Loucy (cell line): ENCODE measurements at regions not wholly inside any gene's neighbourhood (a gene's known extent, or its start where the extent isn't known, plus 50 kb on each side); places are given as distances from the start of the nearest gene placed in this dataset.

Experiments used
- H2AFZ ChIP-seq: fragments of 200-600 bp; sonication (generic); 2 replicates; pipeline ENCODE4 v1.6.0; 2016; ENCODE audit warnings: antibody characterized with exemption, mild to moderate bottlenecking, low read length, moderate library complexity
- H3F3A ChIP-seq: fragments of 200-600 bp; 2 replicates; pipeline ENCODE4 v1.6.0; 2016; ENCODE audit warnings: antibody characterized with exemption, low read depth, mild to moderate bottlenecking
- H3K27me3 ChIP-seq: fragments of 200-600 bp; sonication (generic); 2 replicates; pipeline ENCODE4 v1.6.1; 2014; ENCODE audit warnings: low read length, mild to moderate bottlenecking; ENCODE audit not compliant: insufficient read depth, poor library complexity, severe bottlenecking
- H3K36me3 ChIP-seq: fragments of 200-600 bp; sonication (generic); 2 replicates; pipeline ENCODE4 v1.6.1; 2016; ENCODE audit warnings: low read length; ENCODE audit not compliant: insufficient read depth
- H3K4me1 ChIP-seq: fragments of 200-600 bp; sonication (generic); 2 replicates; pipeline ENCODE4 v1.5.1; 2014; ENCODE audit warnings: low read length, mild to moderate bottlenecking; ENCODE audit not compliant: insufficient read depth, poor library complexity, severe bottlenecking
- H3K4me2 ChIP-seq: fragments of 200-600 bp; sonication (generic); 2 replicates; pipeline ENCODE4 v1.6.0; 2014; ENCODE audit warnings: antibody characterized with exemption, low read length, low read depth, mild to moderate bottlenecking; ENCODE audit not compliant: poor library complexity, severe bottlenecking
- H3K4me3 ChIP-seq: fragments of 200-600 bp; sonication (generic); 2 replicates; pipeline ENCODE4 v1.5.1; 2014; ENCODE audit warnings: low read length, mild to moderate bottlenecking, mixed read lengths; ENCODE audit not compliant: poor library complexity, severe bottlenecking
- H3K79me2 ChIP-seq: fragments of 200-600 bp; sonication (generic); 2 replicates; pipeline ENCODE4 v1.6.1; 2014; ENCODE audit warnings: low read length; ENCODE audit not compliant: insufficient read depth
- H3K9ac ChIP-seq: fragments of 200-600 bp; sonication (generic); 2 replicates; pipeline ENCODE4 v1.6.0; 2014; ENCODE audit warnings: mild to moderate bottlenecking, low read depth, low read length, moderate library complexity; ENCODE audit not compliant: poor library complexity, severe bottlenecking
- H3K9me2 ChIP-seq: fragments of 200-600 bp; sonication (generic); replicated peaks from 2 replicates; pipeline ENCODE4 v1.6.1; 2016; ENCODE audit warnings: low read depth, low read length, mixed read lengths
- H3K9me3 ChIP-seq: fragments of 200-600 bp; sonication (generic); 2 replicates; pipeline ENCODE4 v1.6.1; 2014; ENCODE audit warnings: mild to moderate bottlenecking, antibody characterized with exemption, low read length, low read depth; ENCODE audit not compliant: insufficient read depth
- H4K20me1 ChIP-seq: fragments of 200-600 bp; sonication (generic); 2 replicates; pipeline ENCODE4 v1.6.0; 2014; ENCODE audit warnings: antibody characterized with exemption, low read length, mild to moderate bottlenecking; ENCODE audit not compliant: insufficient read depth, poor library complexity, severe bottlenecking
- CTCF ChIP-seq: fragments of 200-600 bp; sonication (generic); conservative IDR thresholded peaks from 2 replicates; pipeline ENCODE4 v1.5.1; 2014; ENCODE audit warnings: mild to moderate bottlenecking, antibody characterized with exemption, low read length
- EZH2phosphoT487 ChIP-seq: fragments of 200-600 bp; IDR thresholded peaks from 2 replicates; pipeline ENCODE4 v1.6.1; 2018; ENCODE audit warnings: antibody characterized with exemption, mild to moderate bottlenecking, moderate library complexity, borderline replicate concordance

GRCh38 chr2:176832086-176832485, 380.5 kb upstream of the HNRNPA3 start:
- TF ChIP-seq CTCF, result no peak
- TF ChIP-seq EZH2phosphoT487, result no peak

GRCh38 chr2:176833671-176834070, 378.9 kb upstream of the HNRNPA3 start:
- no peaks in the 10 kb centered on the region for H3K9me2 ChIP-seq
- H3K79me2 ChIP-seq, result no peaks in the 10 kb centered on the region
- H3K4me1 ChIP-seq, result no peaks in the 10 kb centered on the region
- no peaks in the 10 kb centered on the region for H3K9me3 ChIP-seq
- H3K4me2 ChIP-seq, result no peak overlapping the region
- no peaks in the 10 kb centered on the region for H3F3A ChIP-seq
- H3K36me3 ChIP-seq, result no peaks in the 10 kb centered on the region
- H2AFZ ChIP-seq, result no peak overlapping the region
- no peaks in the 10 kb centered on the region for H3K27me3 ChIP-seq
- H4K20me1 ChIP-seq, result no peaks in the 10 kb centered on the region
- TF ChIP-seq EZH2phosphoT487, result no peak
- no peak for TF ChIP-seq CTCF
- H3K9ac ChIP-seq, result no peak overlapping the region
- no peak overlapping the region for H3K4me3 ChIP-seq

More at GRCh38 chr2:176832086-176832485, 380.5 kb upstream of the HNRNPA3 start:
- H3K9me2 ChIP-seq, result no peaks in the 10 kb centered on the region
- no peaks in the 10 kb centered on the region for H4K20me1 ChIP-seq
- no peak overlapping the region for H3K4me2 ChIP-seq
- H3K79me2 ChIP-seq, result no peaks in the 10 kb centered on the region
- no peaks in the 10 kb centered on the region for H3K4me1 ChIP-seq
- H3K9ac ChIP-seq, result no peak overlapping the region
- H3K36me3 ChIP-seq, result no peaks in the 10 kb centered on the region
- no peak overlapping the region for H2AFZ ChIP-seq
- H3K4me3 ChIP-seq, result no peak overlapping the region
- H3K9me3 ChIP-seq, result no peaks in the 10 kb centered on the region
- no peaks in the 10 kb centered on the region for H3K27me3 ChIP-seq
- H3F3A ChIP-seq, result no peaks in the 10 kb centered on the region

GRCh38 chr2:176834226-176834625, 378.4 kb upstream of the HNRNPA3 start:
- Histone ChIP-seq H3F3A (no peaks in the 10 kb centered on the region), H3K4me3 (no peak overlapping the region), H3K4me2 (no peak overlapping the region), H3K79me2 (no peaks in the 10 kb centered on the region), H3K9me3 (no peaks in the 10 kb centered on the region), H3K9ac (no peak overlapping the region), H3K9me2 (no peaks in the 10 kb centered on the region), H2AFZ (no peak overlapping the region), H3K36me3 (no peaks in the 10 kb centered on the region), H3K27me3 (no peaks in the 10 kb centered on the region), H4K20me1 (no peaks in the 10 kb centered on the region), H3K4me1 (no peaks in the 10 kb centered on the region)
- no peak for TF ChIP-seq EZH2phosphoT487

GRCh38 chr2:176843208-176843607, 369.4 kb upstream of the HNRNPA3 start:
- Histone ChIP-seq H3K4me2 (no peak overlapping the region), H3K4me1 (peaks cover 34% of the 10 kb centered on the region), H2AFZ (no peak overlapping the region), H3K27me3 (no peaks in the 10 kb centered on the region), H3K9ac (no peak overlapping the region), H3K79me2 (no peaks in the 10 kb centered on the region), H3K36me3 (no peaks in the 10 kb centered on the region), H3K9me3 (no peaks in the 10 kb centered on the region), H3K9me2 (no peaks in the 10 kb centered on the region), H3K4me3 (no peak overlapping the region), H4K20me1 (no peaks in the 10 kb centered on the region), H3F3A (no peaks in the 10 kb centered on the region)
- TF ChIP-seq CTCF (no peak), EZH2phosphoT487 (no peak)
